GM12872 (cell line): ENCODE measurements at regions not wholly inside any gene's neighbourhood (a gene's known extent, or its start where the extent isn't known, plus 50 kb on each side); places are given as distances from the start of the nearest gene placed in this dataset.

Experiments
- TF ChIP-seq, protein P1 (sequence below): IDR thresholded peaks from 3 replicates; pipeline ENCODE4 v1.5.1; 2011; ENCODE audit warnings: low read depth, mild to moderate bottlenecking, low read length, moderate library complexity; ENCODE audit not compliant: insufficient read depth

DNA sequence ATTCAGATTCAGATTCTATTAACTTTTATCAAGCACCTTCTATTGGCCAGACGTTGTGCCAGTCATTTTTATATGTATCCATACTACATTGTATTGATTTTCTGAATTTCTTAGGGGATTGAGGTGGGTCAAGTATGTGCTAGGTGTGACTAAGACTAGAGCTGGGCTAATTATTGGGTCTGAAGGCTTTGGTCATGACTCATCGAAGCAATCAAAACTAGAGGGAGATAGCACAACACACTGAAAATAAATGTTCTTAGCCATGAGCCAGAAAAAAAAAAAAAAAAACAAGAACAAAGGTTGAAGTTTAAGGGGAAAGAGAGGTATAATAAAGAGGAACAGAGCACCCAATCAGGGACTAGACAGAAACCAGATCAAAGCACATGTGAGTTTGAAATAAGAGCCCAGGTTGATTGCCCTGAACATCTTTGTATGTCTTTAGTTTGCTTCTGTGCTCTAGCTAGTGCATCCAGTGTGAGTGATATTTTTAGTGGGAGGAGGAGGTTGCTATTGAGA is 171.6 kb upstream of the FOXP2 start:
- TF ChIP-seq, protein P1, sequence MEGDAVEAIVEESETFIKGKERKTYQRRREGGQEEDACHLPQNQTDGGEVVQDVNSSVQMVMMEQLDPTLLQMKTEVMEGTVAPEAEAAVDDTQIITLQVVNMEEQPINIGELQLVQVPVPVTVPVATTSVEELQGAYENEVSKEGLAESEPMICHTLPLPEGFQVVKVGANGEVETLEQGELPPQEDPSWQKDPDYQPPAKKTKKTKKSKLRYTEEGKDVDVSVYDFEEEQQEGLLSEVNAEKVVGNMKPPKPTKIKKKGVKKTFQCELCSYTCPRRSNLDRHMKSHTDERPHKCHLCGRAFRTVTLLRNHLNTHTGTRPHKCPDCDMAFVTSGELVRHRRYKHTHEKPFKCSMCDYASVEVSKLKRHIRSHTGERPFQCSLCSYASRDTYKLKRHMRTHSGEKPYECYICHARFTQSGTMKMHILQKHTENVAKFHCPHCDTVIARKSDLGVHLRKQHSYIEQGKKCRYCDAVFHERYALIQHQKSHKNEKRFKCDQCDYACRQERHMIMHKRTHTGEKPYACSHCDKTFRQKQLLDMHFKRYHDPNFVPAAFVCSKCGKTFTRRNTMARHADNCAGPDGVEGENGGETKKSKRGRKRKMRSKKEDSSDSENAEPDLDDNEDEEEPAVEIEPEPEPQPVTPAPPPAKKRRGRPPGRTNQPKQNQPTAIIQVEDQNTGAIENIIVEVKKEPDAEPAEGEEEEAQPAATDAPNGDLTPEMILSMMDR: no peak

DNA sequence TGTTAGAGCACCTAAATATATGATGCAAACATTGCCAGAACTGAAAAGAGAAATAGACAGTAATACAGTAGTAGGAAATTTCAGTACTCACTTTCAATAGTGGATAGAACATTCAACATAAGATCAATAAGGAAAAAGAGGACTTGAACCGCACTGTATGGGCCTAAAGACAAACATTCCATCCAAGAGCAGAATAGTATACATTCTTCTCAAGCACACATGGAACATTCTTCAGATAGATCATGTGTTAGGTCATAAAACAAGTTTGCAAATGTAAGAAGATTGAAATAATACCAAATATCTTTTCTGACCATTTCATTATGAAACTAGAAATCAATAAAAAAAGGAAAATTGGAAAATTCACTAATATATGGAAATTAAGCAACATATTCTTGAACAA is 185.4 kb upstream of the FOXP2 start:
- TF ChIP-seq, protein P1: no peak

DNA sequence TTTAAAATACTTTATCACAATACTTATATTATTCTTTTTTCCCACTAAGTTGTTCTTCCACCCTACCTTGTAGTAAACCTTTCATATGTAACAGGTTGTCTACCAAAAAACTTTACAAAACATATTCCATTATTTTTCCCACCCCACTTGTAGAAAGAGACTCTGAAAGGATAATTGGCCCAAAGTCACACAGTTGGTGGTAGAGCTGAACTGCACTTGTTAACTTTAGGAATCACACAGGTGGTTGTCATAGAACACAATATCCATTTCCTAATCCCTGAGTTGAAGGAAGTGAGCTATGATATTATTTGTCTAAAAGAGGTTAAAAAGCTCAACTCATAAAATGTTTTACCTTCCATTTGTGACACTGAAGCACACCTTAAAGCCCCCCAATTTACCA is 188.8 kb upstream of the FOXP2 start:
- TF ChIP-seq, protein P1: no peak

DNA sequence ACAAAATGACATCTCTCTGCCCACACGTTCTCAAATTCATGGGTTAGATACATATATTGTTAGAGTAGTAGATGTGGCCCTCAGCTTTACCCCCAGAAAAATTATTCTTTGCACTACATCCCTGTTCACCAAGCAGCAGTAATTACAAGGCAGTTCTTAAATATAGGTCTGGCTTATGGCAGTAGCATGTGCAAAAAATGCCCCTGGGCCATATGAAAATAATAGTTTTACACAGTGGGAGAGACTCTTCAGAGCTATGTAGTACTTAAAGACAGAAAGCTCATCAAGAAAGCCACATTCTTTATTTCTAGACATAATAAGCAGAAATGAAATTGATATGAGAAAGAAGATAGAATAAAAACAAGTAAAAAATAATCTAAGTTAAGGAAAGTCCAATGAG is 196.3 kb upstream of the FOXP2 start:
- TF ChIP-seq, protein P1: no peak

DNA sequence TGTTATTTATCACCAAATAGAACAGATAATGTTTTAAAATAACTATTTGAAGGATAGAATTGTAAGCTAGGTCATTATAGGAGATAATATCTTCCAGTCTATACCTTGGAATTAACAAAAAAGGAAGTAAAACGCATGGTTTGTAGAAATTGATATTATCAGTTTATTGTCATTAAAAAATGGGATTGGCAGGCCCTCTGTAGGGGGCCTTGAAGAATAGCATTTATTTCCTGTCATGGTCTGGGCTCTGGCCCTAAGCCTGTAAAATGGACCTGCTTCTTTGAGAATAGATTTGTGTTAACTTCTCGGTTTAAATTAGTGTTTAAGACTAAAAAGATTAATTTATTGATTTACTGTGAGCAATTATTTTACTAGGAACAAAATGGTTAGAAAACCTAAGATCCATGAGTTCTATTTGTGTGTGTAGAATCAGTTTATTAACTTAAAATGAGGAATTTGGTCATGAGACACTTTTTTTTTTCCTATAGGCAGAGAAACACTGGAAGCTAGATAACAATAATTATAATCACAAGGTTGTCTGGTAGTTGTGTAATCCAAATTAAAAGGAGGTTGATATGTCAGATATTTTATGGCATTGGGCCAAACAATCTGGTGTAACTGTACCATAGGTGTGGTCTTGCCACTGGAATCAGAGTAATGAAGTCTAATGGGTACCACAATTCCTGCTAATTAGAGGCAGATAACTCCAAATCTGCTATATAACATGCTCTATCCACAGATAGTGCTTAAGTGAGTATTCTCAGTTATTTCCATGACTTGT is 197.4 kb upstream of the FOXP2 start:
- TF ChIP-seq, protein P1: no peak

DNA sequence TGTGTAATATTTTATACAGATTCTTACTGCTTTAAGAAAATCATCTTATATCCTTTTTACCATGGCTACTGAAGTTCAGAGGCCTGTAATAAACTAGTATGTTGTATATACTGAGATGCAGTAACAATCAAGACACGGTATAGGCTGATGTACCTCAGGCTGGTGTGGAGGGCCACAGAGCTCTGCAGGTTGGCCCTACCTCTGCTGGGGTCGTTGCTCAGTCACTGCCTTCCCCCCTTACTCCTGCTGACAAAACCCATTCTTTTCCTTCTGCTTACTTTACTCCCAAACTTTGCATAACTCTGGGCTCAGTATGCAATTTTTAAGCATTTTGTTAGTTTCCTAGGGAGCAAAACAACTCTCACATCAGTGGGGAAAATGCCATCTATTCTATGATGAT is 200.1 kb upstream of the FOXP2 start:
- TF ChIP-seq, protein P1: no peak

DNA sequence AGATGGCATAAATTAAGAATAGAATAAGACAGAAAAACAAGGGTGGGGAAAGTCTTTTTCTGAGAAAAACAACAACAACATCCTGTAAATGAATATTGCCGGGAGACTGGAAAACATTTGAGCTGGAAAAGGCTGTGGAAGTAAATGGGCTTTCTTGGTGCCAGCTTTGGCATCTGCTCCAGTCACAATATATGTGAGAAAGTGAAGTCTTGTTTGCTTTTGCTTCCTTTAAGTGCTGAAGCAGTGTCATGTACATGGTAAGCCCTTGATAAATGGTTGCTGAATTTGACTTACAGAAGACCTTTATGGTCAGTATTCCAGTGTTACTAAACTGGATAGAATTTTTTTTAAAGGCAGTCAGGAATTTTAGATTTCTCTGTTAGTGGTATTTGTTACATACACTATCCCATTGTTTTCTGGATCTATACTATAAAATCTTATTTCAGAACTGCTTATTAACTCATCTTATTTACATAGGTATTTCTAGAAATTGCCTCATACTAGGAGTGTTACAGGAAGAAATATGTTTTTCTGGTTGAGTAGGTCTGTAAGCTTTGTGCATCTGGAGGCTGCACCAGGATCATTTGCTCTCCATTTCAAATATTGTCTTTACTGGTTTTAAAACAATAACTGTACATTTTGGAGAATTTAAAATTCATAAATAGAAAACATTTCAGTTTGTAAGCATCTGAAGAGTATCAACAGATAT is 201.7 kb upstream of the FOXP2 start:
- TF ChIP-seq, protein P1: no peak
